A673 (cell line): ENCODE measurements at regions not wholly inside any gene's neighbourhood (a gene's known extent, or its start where the extent isn't known, plus 50 kb on each side); places are given as distances from the start of the nearest gene placed in this dataset.

Experiments used
- CTCF ChIP-seq: fragments of 300-800, 200-600 bp; sonication (generic); conservative IDR thresholded peaks from 2 replicates; pipeline ENCODE4 v1.5.1; 2017; ENCODE audit warnings: low read depth, mild to moderate bottlenecking, antibody characterized with exemption, low read length, moderate library complexity, mixed read lengths
- EZH2 ChIP-seq: fragments of 200-600 bp; sonication (generic); IDR thresholded peaks from 2 replicates; pipeline ENCODE4 v1.6.1; 2017; ENCODE audit warnings: borderline replicate concordance, low read depth, mild to moderate bottlenecking, mixed read lengths, antibody characterized with exemption, low read length; ENCODE audit not compliant: poor library complexity, severe bottlenecking

GRCh38 chr9:30410273-30410672 is 1974.2 kb upstream of the ACO1 start:
- TF ChIP-seq CTCF = no peak
- TF ChIP-seq EZH2 = no peak
